ENCODE measurements at regions not wholly inside any gene's neighbourhood (a gene's known extent, or its start where the extent isn't known, plus 50 kb on each side); places are given as distances from the start of the nearest gene placed in this dataset.
"Not testable (repeated sequence)": the region's sequence is repeated elsewhere in the genome, so short reads cannot be mapped to it uniquely, and the experiment has no call there.

DNA sequence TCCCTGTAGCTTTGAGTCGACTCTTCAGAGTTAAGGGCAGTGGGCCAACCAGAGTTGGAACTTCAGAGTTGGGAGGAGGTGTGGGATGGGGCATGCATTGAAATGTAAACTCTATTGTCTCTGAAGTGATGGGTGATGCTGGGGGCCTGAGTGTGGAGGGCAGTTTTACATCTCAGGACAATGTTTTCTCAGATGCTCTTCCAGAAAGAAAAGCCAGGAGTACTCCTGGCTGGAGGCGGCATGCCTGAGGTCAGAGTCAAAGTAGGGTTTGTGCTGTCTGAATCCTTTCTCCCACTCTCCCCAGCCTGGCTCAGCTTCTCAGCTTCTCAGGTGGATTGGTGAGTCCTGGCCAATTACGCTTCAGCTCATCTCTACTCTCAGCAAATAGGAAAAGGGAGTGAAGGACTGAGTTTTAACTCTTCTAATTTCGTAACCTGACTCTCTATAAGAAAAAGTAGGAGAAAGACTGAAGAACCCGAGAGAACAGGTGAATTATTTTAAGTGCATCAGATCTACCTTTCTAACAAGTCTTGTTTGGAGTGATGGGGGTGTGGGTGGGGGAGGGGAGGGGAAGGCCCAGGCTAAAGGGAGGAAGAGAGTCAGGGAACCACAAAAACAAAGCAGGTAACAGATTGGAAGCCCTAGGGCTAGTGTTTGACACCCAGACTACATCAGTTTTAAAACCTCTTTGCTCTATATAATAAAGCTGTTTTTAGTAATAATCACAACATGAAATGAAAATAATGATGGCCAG, 107.5 kb upstream of the PELI1 start:
- DNase-seq = no peak

DNA sequence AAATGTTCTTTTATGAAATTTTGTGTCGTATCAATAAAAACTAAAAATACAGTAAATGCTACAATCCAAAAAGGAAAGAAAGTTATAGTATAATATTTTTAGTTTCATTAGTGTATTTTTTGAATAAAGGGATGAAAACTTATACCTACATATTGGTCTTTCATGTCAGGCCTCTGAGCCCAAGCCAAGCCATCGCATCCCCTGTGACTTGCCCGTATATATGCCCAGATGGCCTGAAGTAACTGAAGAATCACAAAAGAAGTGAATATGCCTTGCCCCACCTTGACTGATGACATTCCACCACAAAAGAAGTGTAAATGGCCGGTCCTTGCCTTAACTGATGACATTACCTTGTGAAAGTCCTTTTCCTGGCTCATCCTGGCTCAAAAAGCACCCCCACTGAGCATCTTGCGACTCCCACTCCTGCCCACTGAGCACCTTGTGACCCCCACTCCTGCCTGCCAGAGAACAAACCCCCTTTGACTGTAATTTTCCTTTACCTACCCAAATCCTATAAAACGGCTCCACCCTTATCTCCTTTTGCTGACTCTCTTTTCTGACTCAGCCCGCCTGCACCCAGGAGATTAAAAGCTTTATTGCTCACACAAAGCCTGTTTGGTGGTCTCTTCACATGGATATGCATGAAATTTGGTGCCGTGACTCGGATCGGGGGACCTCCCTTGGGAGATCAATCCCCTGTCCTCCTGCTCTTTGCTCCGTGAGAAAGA, 108.2 kb upstream of the PELI1 start:
- not testable (repeated sequence) for DNase-seq

- not testable (repeated sequence) for DNase-seq
Observed at GRCh38 chr2:64253421-64253820, 109.2 kb upstream of the PELI1 start.

GRCh38 chr2:64258566-64258965, 114.3 kb upstream of the PELI1 start:
- DNase-seq = no peak

DNA sequence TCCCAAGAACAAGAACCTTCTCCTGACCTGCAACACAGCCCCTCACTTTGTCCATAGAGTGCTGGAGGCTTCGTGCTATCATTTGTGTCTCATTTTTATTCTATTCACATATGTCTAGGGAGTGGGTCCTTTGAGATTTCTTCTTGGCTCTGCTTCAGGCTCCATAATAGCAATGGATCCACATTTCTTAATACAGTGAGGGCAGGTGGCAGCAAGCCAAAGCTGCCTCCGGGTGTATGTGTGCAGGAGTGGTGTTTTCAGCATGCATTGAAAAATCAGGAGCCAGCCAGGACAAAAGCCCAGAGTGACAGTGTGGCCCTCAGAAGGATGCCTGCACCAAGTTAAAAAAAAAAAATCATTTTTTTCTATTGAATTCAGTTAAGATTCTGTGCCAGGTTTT, 115.1 kb upstream of the PELI1 start:
- DNase-seq = no peak

DNA sequence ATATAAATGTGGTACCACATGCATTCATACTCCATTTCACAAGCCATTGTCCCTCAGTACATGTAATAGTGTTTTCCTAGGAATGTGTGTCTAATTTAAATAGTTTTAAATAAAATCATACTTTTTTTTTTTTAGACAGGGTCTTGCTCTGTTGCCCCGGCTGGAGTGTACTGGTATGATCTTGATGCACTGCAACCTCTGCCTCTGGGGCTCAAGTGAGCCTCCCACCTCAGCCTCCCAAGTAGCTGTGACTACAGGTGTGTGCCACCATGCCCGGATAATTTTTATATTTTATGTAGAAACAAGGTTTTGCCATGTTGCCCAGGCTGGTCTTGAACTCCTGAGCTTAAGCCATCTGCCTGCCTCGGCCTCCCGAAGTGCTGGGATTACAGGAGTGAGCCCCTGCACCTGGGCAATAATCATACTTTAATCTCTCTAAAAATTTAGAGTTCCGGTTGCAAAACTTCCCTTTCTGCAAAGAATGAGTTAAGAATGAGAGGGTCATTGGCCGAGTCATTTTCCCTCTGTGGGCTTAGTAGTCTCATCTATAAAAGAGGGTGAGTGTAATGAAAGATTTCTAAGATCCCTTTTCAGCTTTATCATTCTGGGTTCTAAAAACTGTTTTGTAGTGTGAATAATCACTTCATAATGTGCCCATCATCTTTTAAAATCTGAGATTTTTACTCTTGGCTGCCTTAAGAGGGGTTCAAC, 116.0 kb upstream of the PELI1 start:
- no peak for DNase-seq

- peak; percentile 35 for DNase-seq
Observed at GRCh38 chr2:64260817-64261216, 116.6 kb upstream of the PELI1 start.

GRCh38 chr2:64262071-64262470, 117.9 kb upstream of the PELI1 start:
- no peak for DNase-seq

DNA sequence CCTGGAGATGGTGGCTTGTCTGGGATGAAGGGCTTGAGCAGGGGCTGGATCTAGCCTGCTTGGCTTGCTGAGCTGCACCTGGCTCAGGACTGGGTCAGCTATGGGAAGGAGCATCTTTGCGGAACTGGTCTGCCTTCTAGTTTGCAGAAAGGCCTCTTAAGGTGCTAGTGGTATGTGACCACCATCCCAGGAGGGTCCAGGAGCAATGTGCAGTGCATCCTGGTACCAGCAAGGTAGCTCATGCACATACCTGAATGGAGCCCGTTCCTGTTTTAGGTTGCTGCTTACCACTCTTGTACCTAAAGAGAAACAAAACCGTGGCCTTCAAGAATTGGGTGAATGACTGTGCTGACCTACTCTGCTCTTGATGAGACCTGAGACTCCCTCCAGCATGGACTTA, 118.6 kb upstream of the PELI1 start:
- DNase-seq = no peak

DNA sequence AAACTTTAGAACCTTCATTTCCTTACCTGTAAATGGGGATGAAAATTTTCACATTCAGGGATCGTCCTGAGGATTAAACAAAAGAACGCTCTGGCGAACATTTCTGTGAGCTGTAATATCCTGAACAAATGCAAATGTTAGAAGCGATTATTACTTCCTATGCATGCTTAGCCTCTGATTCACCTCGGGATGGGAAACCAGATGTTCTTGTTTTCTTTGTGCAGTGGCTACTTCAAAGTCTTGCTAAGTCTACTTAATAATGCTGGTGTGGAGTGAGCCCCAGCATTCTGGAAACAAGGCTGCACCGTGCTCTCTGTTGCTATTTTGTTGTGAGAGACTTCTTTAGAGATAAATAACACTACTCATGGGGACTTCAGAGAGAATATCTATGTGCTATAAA, 119.1 kb upstream of the PELI1 start:
- DNase-seq = peak; percentile 76

- DNase-seq = no peak
Observed at GRCh38 chr2:64267699-64268098, 123.5 kb upstream of the PELI1 start.

- no peak for DNase-seq
Observed at GRCh38 chr2:64268330-64269048, 124.3 kb upstream of the PELI1 start.

GRCh38 chr2:64273524-64274398, 129.5 kb upstream of the PELI1 start:
- no peak for DNase-seq

DNA sequence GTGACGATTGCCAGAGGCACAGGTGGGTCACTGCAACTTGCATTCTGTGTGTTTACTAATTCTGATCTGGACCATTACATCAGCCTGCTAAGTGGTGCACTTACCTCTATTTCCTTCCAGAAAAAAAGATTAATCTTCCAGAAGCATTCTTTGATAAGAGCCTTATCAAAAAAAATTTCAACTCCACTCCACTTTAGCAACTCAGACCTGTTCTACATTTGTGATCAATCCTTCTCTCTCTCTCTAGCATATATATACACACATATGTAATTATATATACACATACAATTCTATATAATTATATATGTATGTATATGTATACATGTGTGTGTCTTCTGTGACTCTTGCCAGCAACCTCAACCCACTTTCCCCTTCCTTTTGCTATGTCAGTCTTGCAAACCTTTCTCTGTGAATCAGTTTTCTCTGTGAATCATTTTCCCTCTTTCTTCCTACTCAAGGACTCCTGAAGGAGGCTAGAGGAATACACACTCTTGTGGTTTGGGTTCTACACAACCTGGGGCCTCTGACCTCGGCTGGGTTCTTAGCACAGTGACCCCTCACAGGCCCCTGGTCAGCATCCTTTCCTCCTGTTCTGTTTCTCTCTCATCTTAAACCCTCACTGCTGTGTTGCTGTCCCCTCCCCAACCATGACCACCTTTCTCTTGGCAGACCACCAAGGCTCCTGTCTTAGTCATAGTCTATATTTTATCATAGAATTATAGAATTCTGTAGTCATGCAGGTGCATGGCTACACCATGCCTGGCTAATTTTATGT, 130.4 kb upstream of the PELI1 start:
- no peak for DNase-seq

DNA sequence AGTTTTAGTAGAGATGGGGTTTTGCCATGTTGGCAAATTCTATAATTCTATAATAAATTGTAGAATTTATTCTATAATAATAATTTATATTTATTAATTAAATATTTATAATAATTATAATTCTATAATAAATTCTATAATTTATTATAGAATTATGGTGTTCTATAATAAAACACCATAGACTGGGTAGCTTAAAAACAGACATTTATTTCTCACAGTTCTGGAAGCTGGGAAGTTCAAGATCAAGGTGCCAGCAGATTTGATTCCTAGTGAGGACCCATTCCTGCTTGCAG, 130.9 kb upstream of the PELI1 start:
- no peak for DNase-seq

- DNase-seq = no peak
Observed at GRCh38 chr2:64276417-64277095, 132.3 kb upstream of the PELI1 start.

GRCh38 chr2:64277101-64277849, 133.1 kb upstream of the PELI1 start:
- peak; percentile 41 for DNase-seq

DNA sequence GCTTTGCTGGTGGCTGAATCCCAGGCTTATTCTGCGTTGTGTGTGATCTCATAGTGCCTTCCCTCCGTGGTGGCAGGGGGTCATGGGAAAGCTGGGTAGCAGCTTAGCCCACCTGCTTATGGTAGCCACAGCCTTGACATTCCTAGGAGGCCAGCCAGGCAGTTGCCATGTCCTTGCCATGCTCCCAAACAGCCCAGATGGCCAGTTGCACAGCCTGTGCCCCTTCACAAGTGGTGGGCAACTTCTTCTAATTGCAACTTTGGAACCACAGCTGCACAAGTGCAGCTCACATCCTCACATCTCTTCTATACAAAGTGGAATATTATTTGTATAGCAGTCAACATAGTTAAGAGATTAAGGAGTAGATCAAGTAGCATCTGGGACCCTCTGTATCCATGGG, 136.6 kb upstream of the PELI1 start:
- not testable (repeated sequence) for DNase-seq

DNA sequence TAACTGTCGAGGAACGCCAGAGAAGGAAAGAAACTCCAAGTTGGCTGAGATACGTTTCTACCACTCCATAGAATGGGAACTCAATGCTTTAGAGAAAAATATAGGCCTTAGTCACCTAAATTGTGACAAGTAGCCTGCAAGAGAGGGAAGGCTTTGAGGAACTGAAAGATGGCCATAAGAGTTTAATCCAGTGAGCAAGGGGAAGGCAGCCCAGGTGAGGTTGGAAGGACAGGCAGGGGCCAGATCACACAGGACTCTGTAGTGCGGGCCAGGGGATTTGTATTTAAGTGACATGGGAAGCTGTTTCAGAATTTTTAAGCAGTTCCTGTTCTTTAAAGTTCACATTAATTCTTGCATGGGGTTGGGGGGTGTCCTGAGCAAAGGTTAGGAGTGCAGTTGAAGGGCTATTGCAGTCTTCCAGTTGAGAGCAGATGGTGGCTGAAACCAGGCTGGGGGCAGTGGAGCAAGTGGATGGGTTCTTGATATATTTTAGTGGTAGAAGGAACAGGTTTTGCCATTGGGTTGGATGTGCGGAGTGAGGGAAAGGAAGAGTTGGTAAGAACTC, 138.9 kb upstream of the PELI1 start:
- DNase-seq = no peak

Measured in skin of body (tissue), 1 donor.